Right lobe of liver (tissue), 4 donors: ENCODE measurements at regions not wholly inside any gene's neighbourhood (a gene's known extent, or its start where the extent isn't known, plus 50 kb on each side); places are given as distances from the start of the nearest gene placed in this dataset.

Source experiments
- CTCF ChIP-seq, 4 donors: fragments of 200-600 bp in 3 of 4; fragments of 450-650 bp in 1 of 4; IDR thresholded peaks; one replicate each; pipeline versions ENCODE4 v1.5.1 to v1.8.0; 2016 to 2022; ENCODE audit warnings: antibody characterized with exemption in 4 of 4, mild to moderate bottlenecking in 2 of 4
- POLR2A ChIP-seq: fragments of 450-650 bp; IDR thresholded peaks from one replicate; pipeline ENCODE4 v1.6.1; 2017; ENCODE audit warnings: antibody characterized with exemption, mild to moderate bottlenecking
- donor health status: DM: no; HTN: no; CAD: no.
- donor health status: DM: no; HTN: no; CAD: no.
- donor health status: DM: no; HTN: yes; CAD: no.

- no peak for TF ChIP-seq CTCF (IDR thresholded peaks at IDR 0.05)
- TF ChIP-seq POLR2A: no peak
Observed at GRCh38 chr2:118769707-118770400, 77.6 kb downstream of the EN1 start.
